ENCODE measurements at regions not wholly inside any gene's neighbourhood (a gene's known extent, or its start where the extent isn't known, plus 50 kb on each side); places are given as distances from the start of the nearest gene placed in this dataset.

DNA sequence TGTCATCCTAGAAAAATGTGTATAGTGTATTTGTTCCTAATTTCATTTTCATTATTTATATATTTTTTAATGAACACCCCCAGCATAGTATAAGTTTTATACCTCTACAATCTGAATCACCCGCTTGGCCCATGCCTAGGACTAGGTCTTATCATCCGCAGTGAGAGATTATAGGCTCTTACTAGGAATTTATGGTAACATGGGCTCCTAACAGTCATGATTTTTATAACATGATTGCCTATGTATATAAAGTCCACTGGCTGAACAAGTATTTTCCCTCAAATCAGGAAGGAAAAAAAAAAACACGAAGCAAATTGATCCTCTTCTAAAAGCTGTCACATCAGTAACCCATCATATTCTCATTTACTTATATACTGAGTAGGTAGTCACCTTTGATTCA is 666.1 kb upstream of the NRXN1 start:
- Histone ChIP-seq H3K27me3 (ENCODE audit: control insufficient read depth in 3 of 3, insufficient read depth in 3 of 3, low read length in 3 of 3) (no peaks in the 10 kb centered on the region), H3K4me3 (ENCODE audit: low read length in 3 of 3) (no peak overlapping the region), H3K36me3 (ENCODE audit: control insufficient read depth in 3 of 3, insufficient read depth in 3 of 3, low read length in 3 of 3) (no peaks in the 10 kb centered on the region), H3K4me1 (ENCODE audit: control insufficient read depth in 3 of 3, insufficient read depth in 3 of 3, low read length in 3 of 3) (no peaks in the 10 kb centered on the region), H3K9ac (ENCODE audit: low read depth in 1 of 3, low read length in 3 of 3) (no peak overlapping the region), H3K9me3 (ENCODE audit: control insufficient read depth in 3 of 3, low read length in 3 of 3) (no peaks in the 10 kb centered on the region), H3K27ac (ENCODE audit: low read depth, low read length) (no peak overlapping the region)

DNA sequence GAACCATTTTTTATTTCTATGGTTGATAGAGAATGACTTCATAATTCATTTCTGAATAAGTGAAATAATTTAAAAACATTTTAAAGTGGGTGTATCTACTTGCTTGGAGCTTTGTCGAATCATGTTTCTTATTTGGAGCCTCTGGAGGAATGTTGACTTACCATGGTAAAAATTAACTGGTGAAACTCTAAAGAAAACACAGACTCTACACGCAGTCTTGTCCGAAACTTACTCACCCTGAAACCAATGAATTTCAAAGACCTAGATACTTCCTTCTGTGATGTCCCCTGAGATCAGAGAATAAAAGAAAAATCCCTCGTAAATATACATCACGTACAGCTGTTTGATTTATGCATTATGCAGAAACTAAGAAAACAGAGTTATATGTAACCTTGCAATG is 665.2 kb upstream of the NRXN1 start:
- no peaks in the 10 kb centered on the region for H3K4me1 ChIP-seq (ENCODE audit: control insufficient read depth in 3 of 3, insufficient read depth in 3 of 3, low read length in 3 of 3)
- H3K4me3 ChIP-seq (ENCODE audit: low read length in 3 of 3) = no peak overlapping the region
- no peak overlapping the region for H3K27ac ChIP-seq (ENCODE audit: low read depth, low read length)
- H3K36me3 ChIP-seq (ENCODE audit: control insufficient read depth in 3 of 3, insufficient read depth in 3 of 3, low read length in 3 of 3) = no peaks in the 10 kb centered on the region
- H3K27me3 ChIP-seq (ENCODE audit: control insufficient read depth in 3 of 3, insufficient read depth in 3 of 3, low read length in 3 of 3) = no peaks in the 10 kb centered on the region
- no peak overlapping the region for H3K9ac ChIP-seq (ENCODE audit: low read depth in 1 of 3, low read length in 3 of 3)
- H3K9me3 ChIP-seq (ENCODE audit: control insufficient read depth in 3 of 3, low read length in 3 of 3) = no peaks in the 10 kb centered on the region

DNA sequence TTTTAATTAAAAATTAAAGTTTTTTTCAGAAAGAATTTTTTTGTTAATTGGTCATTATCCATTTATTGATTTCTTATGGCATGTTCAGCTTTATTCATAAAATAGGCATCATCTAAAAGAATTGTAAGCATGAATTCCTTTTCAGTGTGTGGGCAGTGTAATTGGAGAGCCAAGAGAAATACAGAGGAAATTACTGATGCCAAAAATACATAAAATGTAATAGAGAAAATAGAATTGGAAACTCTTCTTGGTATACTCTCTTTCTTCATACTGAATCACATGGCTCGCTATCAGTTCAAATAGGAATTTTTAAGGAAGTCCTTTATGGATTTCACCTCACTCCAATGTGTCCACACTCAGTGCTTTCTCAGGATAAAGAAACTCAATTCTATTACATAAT is 663.6 kb upstream of the NRXN1 start:
- Histone ChIP-seq H3K36me3 (ENCODE audit: control insufficient read depth in 3 of 3, insufficient read depth in 3 of 3, low read length in 3 of 3) (no peaks in the 10 kb centered on the region), H3K27ac (ENCODE audit: low read depth, low read length) (no peak overlapping the region), H3K9me3 (ENCODE audit: control insufficient read depth in 3 of 3, low read length in 3 of 3) (no peaks in the 10 kb centered on the region), H3K9ac (ENCODE audit: low read depth in 1 of 3, low read length in 3 of 3) (no peak overlapping the region), H3K4me1 (ENCODE audit: control insufficient read depth in 3 of 3, insufficient read depth in 3 of 3, low read length in 3 of 3) (no peaks in the 10 kb centered on the region), H3K4me3 (ENCODE audit: low read length in 3 of 3) (no peak overlapping the region), H3K27me3 (ENCODE audit: control insufficient read depth in 3 of 3, insufficient read depth in 3 of 3, low read length in 3 of 3) (no peaks in the 10 kb centered on the region)

GRCh38 chr2:51693640-51694039 is 661.7 kb upstream of the NRXN1 start:
- no peaks in the 10 kb centered on the region for H3K9me3 ChIP-seq (ENCODE audit: control insufficient read depth in 3 of 3, low read length in 3 of 3)
- no peak overlapping the region for H3K9ac ChIP-seq (ENCODE audit: low read depth in 1 of 3, low read length in 3 of 3)
- no peak overlapping the region for H3K27ac ChIP-seq (ENCODE audit: low read depth, low read length)
- H3K4me3 ChIP-seq (ENCODE audit: low read length in 3 of 3) = no peak overlapping the region
- no peaks in the 10 kb centered on the region for H3K4me1 ChIP-seq (ENCODE audit: control insufficient read depth in 3 of 3, insufficient read depth in 3 of 3, low read length in 3 of 3)
- no peaks in the 10 kb centered on the region for H3K36me3 ChIP-seq (ENCODE audit: control insufficient read depth in 3 of 3, insufficient read depth in 3 of 3, low read length in 3 of 3)
- no peaks in the 10 kb centered on the region for H3K27me3 ChIP-seq (ENCODE audit: control insufficient read depth in 3 of 3, insufficient read depth in 3 of 3, low read length in 3 of 3)

DNA sequence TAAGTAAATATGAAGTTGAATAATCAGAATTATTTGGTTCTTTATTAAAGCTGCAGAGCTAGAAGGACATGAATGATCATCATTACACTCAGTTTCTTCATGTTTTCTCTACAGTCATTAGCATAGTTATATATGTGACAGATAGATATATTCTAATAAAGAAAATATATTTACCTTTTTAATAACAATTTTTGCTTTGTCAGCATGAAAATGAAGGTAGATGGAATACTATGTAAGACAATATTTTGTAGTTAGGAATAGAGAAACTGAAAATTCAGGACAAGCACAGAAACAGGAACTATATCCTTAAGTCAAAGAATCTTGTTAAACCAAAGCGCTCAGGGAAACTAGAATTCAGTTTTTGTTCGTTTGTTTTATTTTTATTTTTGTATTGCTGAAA is 649.9 kb upstream of the NRXN1 start:
- Histone ChIP-seq H3K4me1 (ENCODE audit: control insufficient read depth in 3 of 3, insufficient read depth in 3 of 3, low read length in 3 of 3) (no peaks in the 10 kb centered on the region), H3K27me3 (ENCODE audit: control insufficient read depth in 3 of 3, insufficient read depth in 3 of 3, low read length in 3 of 3) (no peaks in the 10 kb centered on the region), H3K9me3 (ENCODE audit: control insufficient read depth in 3 of 3, low read length in 3 of 3) (no peaks in the 10 kb centered on the region), H3K4me3 (ENCODE audit: low read length in 3 of 3) (no peak overlapping the region), H3K9ac (ENCODE audit: low read depth in 1 of 3, low read length in 3 of 3) (no peak overlapping the region), H3K36me3 (ENCODE audit: control insufficient read depth in 3 of 3, insufficient read depth in 3 of 3, low read length in 3 of 3) (no peaks in the 10 kb centered on the region), H3K27ac (ENCODE audit: low read depth, low read length) (no peak overlapping the region)

GRCh38 chr2:51673628-51674027 is 641.7 kb upstream of the NRXN1 start:
- Histone ChIP-seq H3K36me3 (ENCODE audit: control insufficient read depth in 3 of 3, insufficient read depth in 3 of 3, low read length in 3 of 3) (no peaks in the 10 kb centered on the region), H3K9me3 (ENCODE audit: control insufficient read depth in 3 of 3, low read length in 3 of 3) (no peaks in the 10 kb centered on the region), H3K27me3 (ENCODE audit: control insufficient read depth in 3 of 3, insufficient read depth in 3 of 3, low read length in 3 of 3) (no peaks in the 10 kb centered on the region), H3K4me3 (ENCODE audit: low read length in 3 of 3) (no peak overlapping the region), H3K4me1 (ENCODE audit: control insufficient read depth in 3 of 3, insufficient read depth in 3 of 3, low read length in 3 of 3) (no peaks in the 10 kb centered on the region), H3K27ac (ENCODE audit: low read depth, low read length) (no peak overlapping the region), H3K9ac (ENCODE audit: low read depth in 1 of 3, low read length in 3 of 3) (no peak overlapping the region)

- Histone ChIP-seq H3K27ac (ENCODE audit: low read depth, low read length) (no peak overlapping the region), H3K36me3 (ENCODE audit: control insufficient read depth in 3 of 3, insufficient read depth in 3 of 3, low read length in 3 of 3) (no peaks in the 10 kb centered on the region), H3K9ac (ENCODE audit: low read depth in 1 of 3, low read length in 3 of 3) (no peak overlapping the region), H3K4me3 (ENCODE audit: low read length in 3 of 3) (no peak overlapping the region), H3K27me3 (ENCODE audit: control insufficient read depth in 3 of 3, insufficient read depth in 3 of 3, low read length in 3 of 3) (no peaks in the 10 kb centered on the region), H3K4me1 (ENCODE audit: control insufficient read depth in 3 of 3, insufficient read depth in 3 of 3, low read length in 3 of 3) (no peaks in the 10 kb centered on the region), H3K9me3 (ENCODE audit: control insufficient read depth in 3 of 3, low read length in 3 of 3) (no peaks in the 10 kb centered on the region)
Observed at GRCh38 chr2:51667679-51668078, 635.7 kb upstream of the NRXN1 start.

DNA sequence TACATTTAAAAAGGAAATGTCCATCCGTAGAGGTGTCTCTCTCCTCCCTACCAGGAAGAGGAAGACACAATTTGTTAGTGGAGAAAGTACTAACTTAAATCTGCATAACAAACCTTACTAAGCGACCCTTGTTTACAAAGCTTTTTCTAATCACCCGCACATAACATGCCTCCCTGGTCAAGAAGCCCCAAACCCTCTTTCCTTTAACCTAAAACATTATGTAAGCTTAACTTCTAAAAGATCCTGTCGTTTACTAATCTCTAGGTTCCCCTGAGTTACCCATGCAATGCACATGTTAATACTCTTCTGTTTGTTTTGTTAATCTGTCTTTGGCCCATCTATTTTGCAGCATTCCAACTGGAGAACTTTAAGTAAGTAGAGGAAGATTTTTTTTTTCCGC is 630.3 kb upstream of the NRXN1 start:
- H3K27ac ChIP-seq (ENCODE audit: low read depth, low read length) = no peak overlapping the region
- H3K9me3 ChIP-seq (ENCODE audit: control insufficient read depth in 3 of 3, low read length in 3 of 3) = no peaks in the 10 kb centered on the region
- H3K27me3 ChIP-seq (ENCODE audit: control insufficient read depth in 3 of 3, insufficient read depth in 3 of 3, low read length in 3 of 3) = no peaks in the 10 kb centered on the region
- no peaks in the 10 kb centered on the region for H3K4me1 ChIP-seq (ENCODE audit: control insufficient read depth in 3 of 3, insufficient read depth in 3 of 3, low read length in 3 of 3)
- H3K9ac ChIP-seq (ENCODE audit: low read depth in 1 of 3, low read length in 3 of 3) = no peak overlapping the region
- H3K36me3 ChIP-seq (ENCODE audit: control insufficient read depth in 3 of 3, insufficient read depth in 3 of 3, low read length in 3 of 3) = no peaks in the 10 kb centered on the region
- no peak overlapping the region for H3K4me3 ChIP-seq (ENCODE audit: low read length in 3 of 3)

DNA sequence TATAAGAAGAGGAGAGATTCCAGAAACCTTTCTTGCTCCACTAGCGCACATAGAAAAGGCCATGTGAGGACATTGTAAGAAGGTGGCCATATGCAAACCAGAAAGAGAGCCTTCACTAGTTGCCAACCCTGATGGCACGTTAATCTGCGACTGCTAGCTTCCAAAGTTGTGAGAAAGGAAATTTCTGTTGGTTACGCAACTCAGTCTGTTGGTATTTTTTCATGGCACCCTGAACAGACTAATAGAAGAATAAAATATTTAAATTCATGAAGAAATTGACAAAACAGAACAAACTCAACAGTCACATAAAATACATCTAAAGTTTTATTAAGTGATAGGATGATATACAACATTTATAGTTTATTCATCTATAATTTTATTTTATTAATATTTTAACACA is 625.9 kb upstream of the NRXN1 start:
- Histone ChIP-seq H3K4me3 (ENCODE audit: low read length in 3 of 3) (no peak overlapping the region), H3K27ac (ENCODE audit: low read depth, low read length) (no peak overlapping the region), H3K4me1 (ENCODE audit: control insufficient read depth in 3 of 3, insufficient read depth in 3 of 3, low read length in 3 of 3) (no peaks in the 10 kb centered on the region), H3K9me3 (ENCODE audit: control insufficient read depth in 3 of 3, low read length in 3 of 3) (no peaks in the 10 kb centered on the region), H3K9ac (ENCODE audit: low read depth in 1 of 3, low read length in 3 of 3) (no peak overlapping the region), H3K27me3 (ENCODE audit: control insufficient read depth in 3 of 3, insufficient read depth in 3 of 3, low read length in 3 of 3) (no peaks in the 10 kb centered on the region), H3K36me3 (ENCODE audit: control insufficient read depth in 3 of 3, insufficient read depth in 3 of 3, low read length in 3 of 3) (no peaks in the 10 kb centered on the region)

DNA sequence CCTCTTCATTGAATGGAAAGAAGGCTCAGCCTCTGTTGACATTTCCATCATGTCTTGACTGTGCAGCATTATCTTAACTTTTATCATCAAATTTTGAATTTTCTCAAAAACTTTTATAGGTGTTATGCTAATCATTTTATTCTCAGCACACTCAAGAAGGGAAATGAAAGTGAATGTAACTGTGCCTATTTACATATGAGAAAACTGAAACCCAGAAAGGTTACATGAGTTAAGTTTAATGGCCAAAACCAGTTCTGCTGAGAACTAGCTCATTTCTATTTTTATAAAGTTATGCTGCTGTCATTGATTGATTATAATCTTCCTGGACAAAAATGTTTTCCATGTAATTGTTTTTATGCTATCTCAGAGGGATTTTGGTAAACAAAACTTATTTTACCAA is 618.8 kb upstream of the NRXN1 start:
- Histone ChIP-seq H3K4me1 (ENCODE audit: control insufficient read depth in 3 of 3, insufficient read depth in 3 of 3, low read length in 3 of 3) (no peaks in the 10 kb centered on the region), H3K9ac (ENCODE audit: low read depth in 1 of 3, low read length in 3 of 3) (no peak overlapping the region), H3K27ac (ENCODE audit: low read depth, low read length) (no peak overlapping the region), H3K27me3 (ENCODE audit: control insufficient read depth in 3 of 3, insufficient read depth in 3 of 3, low read length in 3 of 3) (no peaks in the 10 kb centered on the region), H3K9me3 (ENCODE audit: control insufficient read depth in 3 of 3, low read length in 3 of 3) (no peaks in the 10 kb centered on the region), H3K36me3 (ENCODE audit: control insufficient read depth in 3 of 3, insufficient read depth in 3 of 3, low read length in 3 of 3) (no peaks in the 10 kb centered on the region), H3K4me3 (ENCODE audit: low read length in 3 of 3) (no peak overlapping the region)

GRCh38 chr2:51649366-51649765 is 617.4 kb upstream of the NRXN1 start:
- Histone ChIP-seq H3K9ac (ENCODE audit: low read depth in 1 of 3, low read length in 3 of 3) (no peak overlapping the region), H3K4me3 (ENCODE audit: low read length in 3 of 3) (no peak overlapping the region), H3K27me3 (ENCODE audit: control insufficient read depth in 3 of 3, insufficient read depth in 3 of 3, low read length in 3 of 3) (no peaks in the 10 kb centered on the region), H3K9me3 (ENCODE audit: control insufficient read depth in 3 of 3, low read length in 3 of 3) (no peaks in the 10 kb centered on the region), H3K4me1 (ENCODE audit: control insufficient read depth in 3 of 3, insufficient read depth in 3 of 3, low read length in 3 of 3) (no peaks in the 10 kb centered on the region), H3K36me3 (ENCODE audit: control insufficient read depth in 3 of 3, insufficient read depth in 3 of 3, low read length in 3 of 3) (no peaks in the 10 kb centered on the region), H3K27ac (ENCODE audit: low read depth, low read length) (no peak overlapping the region)
